Renal pelvis (tissue), 1 donor: ENCODE measurements at regions not wholly inside any gene's neighbourhood (a gene's known extent, or its start where the extent isn't known, plus 50 kb on each side); places are given as distances from the start of the nearest gene placed in this dataset.

ENCODE experiments used
- DNase-seq: peaks from one replicate; pipeline ENCODE4 v3.0.0-alpha.2; 2013

DNA sequence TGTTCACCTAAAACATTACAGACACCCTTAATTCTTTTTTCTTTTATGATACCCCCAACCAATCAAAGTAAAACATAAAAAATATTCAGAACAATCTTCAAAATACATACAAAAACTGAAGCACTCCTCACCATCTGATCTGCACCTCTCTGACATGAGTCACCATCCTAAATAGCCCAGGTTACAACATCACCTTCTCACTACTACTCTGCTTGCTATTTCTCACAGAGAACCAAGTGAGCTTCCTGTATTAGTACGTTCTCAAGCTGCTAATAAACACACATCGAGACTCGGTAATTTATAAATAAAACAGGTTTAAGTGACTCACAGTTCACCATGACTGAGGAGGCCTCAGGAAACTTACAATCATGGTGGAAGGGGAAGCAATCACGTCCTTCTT is 183.5 kb downstream of the CBLN2 start:
- no peak for DNase-seq

DNA sequence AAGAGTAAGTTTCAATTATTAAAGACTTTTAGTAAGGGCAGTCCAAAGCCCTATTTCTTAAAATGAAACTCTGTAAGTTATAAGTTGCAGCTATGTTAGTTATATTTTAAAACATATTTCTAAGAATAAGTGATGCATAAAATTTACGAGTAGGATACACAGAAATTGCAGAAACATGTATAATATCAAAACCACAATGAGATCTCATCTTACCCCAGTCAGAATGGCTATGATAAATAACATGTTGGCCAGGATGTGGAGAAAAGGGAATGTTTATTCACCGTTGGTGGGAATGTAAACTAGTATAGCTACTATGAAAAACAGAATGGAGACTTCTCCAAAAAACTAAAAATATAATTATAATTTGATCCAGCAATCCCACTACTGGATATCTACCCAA is 201.2 kb downstream of the CBLN2 start:
- no peak for DNase-seq

DNA sequence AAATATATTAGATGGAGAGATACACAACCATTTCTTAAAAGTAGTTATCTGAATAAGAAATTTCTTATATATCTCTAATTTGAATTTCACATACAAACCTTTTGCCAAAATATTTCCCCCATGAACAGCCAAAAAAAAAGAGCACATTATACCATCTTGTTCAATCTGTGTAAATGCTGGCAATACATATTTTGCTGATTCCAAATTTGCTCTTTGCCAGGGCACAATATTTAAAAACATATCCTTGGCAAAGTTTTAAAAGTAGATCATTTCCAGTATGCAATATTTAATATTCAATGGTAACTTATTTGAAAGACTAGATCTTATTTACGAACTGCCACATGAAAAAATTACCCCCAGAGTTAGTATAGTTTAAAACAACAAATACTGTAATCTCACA is 204.2 kb downstream of the CBLN2 start:
- no peak for DNase-seq

DNA sequence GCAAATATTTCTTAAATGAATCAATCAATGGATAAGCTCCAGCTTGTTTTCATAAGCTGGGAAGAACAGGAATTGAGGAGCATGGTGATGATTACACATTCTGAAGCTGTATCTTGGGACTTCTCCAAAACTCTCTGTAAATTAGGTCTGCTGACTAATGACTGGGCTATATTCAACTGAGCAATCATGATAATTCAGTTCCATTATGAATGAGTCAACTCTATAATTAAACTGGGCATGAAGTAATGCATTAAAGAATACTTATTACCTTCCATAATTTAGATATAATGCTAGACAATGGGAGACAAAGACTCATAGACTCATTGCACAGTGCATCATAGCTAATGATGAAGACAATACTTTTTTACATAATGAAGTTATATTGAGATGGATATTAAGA is 207.4 kb downstream of the CBLN2 start:
- no peak for DNase-seq

DNA sequence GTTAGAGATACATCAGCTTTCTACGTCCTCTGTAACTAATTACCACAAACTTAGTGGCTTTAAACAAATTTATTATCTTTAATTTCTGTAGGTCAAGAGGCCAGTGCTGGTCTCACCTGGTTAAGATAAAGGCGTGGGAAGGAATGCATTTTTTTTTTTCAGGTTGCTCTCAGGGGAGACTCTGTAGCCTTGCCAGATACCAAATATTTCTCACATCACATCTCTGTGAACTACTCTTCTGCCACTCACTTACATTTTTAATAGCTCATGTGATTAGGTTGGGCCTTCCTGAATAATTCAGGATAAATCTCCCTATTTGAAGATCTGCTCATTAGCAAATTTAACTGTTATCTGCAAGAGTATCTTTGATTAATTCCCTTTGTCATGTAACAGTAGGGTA is 214.6 kb downstream of the CBLN2 start:
- DNase-seq, result no peak

DNA sequence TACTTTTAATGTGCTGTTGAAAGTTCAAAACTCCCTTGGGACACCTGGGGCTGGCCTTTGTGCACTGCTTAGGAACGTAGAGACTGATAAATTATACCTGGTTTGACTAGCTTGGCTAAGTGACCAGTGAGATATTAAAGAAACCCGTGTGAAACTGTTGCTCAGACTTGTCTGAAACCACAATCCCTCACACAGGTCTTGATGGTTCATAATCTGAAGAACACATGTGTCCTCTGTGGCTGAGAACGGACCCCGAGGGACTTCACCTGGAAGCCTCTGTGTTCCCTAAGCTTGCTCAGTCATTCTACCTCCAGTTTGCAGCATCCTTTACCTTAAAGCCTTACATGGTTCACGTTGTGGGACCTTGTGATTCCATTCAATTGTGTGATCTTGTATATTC is 218.8 kb downstream of the CBLN2 start:
- DNase-seq, result no peak

DNA sequence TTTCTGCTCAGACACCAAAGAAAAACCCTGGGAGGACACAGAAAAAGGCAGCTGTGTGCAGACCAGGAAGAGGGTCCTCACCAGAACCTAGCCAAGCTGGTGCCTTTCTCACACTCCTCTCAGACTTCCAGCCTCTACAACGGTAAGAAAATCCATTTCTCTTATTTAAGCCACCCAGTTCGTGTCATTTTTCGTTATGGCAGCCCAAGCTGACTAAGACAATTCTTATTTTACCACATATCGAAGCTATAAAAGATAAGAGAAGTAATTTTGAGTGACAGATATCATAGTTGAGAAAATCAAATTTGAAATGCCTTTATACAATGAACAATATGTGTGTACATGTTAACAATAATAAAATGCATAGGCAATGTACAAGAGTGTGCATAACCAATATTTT is 219.5 kb downstream of the CBLN2 start:
- DNase-seq, result no peak

DNA sequence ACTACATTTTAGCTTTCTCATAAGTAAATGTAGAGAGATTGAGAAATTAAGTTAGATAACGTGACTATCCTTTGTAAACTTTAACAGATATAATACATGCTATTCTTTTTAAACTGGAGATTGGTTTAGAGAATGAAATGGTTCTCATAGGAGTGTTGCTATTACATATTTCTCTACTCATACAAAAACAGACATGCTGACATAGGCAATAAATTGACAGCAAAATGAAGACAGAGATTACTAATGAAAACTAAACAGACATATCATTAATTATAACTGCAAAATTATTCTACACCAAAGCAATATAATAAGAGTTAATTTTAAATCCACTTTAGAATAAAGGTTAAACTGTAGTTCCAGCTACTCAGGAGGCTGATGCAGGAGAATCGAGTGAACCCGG is 227.6 kb downstream of the CBLN2 start:
- DNase-seq, result no peak

DNA sequence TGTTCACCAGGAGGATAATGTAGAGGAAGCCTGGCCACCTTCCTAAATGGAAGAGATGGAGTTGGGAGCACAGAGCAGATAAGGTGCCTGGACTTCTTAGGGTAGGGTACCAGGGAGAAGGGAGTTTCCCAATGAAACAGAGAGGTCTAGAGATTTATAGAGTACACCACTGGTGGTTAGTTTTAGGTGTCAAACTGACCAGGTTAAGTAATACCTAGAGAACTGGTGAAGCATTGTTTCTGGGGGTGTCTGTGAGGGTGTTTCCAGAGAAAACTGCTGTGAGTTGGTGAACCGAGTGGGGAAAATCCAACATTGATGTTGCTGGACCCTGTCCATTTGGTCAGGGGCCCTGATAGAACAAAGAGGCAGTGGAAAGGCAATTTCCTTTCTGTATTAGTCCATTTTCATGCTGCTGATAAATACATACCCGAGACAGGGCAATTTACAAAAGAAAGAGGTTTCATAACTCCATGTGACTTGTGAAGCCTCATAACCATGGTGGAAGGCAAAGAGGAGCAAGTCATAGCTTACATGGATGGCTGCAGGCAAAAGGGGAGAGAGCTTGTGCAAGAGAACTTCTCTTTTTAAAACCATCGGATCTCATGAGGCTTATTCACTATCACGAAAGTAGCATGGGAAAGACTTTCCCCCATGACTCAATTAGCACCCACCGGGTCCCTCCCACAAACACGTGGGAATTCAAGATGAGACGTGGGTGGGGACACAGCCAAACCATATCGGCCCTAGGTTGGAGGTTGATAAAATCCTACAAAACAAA is 260.8 kb downstream of the CBLN2 start:
- no peak for DNase-seq

DNA sequence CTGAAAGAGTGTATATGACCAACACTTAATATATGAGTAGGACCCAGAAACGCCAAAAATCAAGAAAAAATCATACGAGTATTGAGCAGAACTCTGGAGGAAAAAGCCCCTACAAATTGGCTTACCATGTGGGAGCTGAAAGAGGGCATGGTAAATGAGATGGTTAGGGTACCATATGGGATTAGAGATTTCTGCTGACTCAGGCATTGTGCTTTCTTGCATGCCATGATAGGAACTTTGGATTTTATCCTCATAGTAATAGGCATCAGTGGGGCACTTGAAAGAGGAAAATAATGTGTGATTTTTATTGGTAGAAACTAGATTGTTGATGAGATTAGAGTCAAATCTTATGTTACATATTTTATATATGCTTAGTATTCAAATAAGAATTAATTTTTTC is 271.1 kb downstream of the CBLN2 start:
- DNase-seq, result no peak

DNA sequence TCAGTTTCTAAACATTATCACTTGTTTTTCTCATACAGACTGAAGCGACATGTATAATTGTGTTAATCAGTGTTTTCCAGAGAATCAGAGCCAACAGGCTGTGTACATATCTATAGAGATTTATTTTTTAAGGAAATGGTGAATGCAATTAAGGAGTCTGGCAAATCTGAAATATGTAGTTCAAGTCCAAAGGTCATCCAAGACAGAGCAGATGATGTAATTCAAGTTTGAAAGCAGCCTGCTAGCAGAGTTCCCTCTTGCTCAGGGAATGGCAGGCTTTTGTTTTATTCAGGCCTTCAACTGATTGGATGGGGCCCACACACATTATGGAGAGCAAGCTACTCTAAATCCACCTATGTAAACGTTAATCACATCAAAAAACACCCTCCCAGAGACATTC is 282.6 kb downstream of the CBLN2 start:
- peak; percentile 35 for DNase-seq

DNA sequence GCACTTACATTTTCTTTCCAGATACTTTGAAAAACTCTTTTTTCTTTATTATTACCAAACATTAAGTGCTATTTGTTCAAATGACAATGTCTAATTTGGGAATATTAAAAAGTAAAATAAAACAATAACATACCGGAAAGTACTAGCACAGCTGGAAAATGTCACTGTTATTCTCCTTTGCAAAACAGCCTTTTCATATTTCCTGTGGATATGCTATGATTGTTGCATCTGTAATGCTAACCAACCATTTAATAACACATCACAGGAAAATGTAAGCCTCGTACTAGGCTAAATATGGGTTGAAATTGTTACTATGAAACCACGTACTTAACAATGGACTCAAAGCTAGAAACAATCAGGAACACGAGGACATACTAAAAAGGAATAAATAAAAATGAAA is 298.1 kb downstream of the CBLN2 start:
- peak; percentile 23 for DNase-seq

DNA sequence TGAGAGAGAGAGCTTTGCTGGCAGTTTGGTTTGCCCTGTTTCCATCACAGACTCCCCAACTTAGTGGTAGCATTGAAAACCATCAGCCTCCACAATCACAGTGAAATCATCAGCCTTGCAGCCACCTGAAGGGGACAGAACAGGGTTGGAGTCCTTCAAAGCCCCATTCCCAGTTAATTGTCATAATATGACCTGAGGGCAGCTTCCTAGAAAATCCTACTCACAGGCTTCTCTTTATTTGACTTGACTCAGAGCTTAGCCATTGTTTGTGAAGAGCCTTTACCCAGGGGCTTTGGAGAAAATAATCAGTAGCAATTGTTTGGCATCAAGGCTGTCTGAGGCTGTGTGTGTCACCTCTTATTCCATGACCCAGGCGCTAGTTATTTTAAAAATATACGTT is 308.7 kb downstream of the CBLN2 start:
- DNase-seq, result no peak

DNA sequence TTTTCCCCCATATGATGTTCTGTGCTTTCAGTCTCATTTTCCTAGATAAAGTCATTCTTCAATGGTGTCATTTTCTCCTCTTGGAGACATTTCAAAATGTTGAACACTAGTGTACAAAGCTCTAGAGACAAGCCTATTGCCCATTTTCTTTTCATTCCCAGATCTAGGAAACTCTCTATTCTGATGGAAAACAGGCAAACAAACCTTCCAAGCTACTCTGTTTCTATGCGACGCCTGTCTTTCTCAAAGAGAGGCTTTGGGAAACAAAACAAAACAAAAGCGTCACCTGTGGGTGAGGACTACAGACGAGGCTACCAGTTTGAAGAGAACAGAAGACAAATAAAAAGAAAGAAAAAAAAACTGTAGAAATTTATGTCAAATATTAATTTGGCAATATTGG is 311.0 kb downstream of the CBLN2 start:
- DNase-seq, result no peak

DNA sequence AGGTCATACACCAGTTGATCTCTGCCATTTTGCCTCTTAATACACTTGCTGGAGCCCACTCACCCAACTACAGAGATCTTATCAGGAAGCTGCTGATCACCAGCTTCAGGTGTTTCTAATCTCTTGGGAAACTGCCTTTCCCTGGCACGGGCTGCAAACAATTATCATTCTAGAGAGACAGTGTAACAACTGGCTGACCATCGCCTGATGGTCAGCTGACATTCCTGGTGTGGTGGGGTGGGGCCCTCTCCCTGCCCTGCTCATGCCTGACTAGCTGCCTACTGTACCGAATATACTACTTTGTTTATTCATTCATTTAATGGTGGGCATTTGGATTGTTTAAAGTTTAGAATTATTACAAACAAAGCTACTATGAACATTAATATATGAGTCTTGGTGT is 311.5 kb downstream of the CBLN2 start:
- DNase-seq, result no peak

DNA sequence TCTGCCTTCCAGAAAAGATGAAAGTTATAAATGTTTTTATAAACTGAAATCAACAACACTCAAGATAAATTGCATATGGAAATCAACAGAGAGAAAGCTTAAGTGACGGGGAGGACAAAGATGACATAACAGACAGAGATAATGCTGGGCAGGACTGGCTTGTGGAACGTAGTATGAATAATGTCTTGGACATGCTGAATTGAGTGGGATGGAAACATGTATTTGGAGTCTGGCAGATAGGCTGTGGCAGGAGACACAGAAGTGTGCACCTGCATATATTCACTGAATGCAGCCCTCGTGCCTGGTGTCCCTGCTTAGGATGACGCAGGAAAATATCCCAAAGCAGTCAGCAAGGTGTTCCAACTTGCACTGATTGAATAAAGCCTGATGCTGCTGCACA is 318.2 kb downstream of the CBLN2 start:
- DNase-seq, result no peak

DNA sequence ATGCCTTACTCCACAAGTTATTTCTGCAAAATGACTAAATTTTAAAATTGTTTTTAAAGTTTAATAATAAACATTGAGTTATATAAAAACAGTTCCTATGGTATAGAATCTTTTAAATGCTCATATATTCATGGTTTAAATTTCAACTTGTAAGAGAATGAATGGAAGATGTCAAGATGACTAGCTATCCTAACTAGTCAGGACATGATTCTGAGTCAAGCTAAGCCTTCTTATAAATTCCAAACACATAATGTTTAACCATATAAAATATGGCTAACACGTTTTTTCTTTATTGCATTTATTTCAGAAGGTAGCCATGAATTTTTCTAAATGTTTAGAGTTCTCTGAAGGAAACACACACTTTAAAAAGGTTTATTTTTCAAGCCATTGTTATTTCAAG is 320.4 kb downstream of the CBLN2 start:
- DNase-seq, result no peak

DNA sequence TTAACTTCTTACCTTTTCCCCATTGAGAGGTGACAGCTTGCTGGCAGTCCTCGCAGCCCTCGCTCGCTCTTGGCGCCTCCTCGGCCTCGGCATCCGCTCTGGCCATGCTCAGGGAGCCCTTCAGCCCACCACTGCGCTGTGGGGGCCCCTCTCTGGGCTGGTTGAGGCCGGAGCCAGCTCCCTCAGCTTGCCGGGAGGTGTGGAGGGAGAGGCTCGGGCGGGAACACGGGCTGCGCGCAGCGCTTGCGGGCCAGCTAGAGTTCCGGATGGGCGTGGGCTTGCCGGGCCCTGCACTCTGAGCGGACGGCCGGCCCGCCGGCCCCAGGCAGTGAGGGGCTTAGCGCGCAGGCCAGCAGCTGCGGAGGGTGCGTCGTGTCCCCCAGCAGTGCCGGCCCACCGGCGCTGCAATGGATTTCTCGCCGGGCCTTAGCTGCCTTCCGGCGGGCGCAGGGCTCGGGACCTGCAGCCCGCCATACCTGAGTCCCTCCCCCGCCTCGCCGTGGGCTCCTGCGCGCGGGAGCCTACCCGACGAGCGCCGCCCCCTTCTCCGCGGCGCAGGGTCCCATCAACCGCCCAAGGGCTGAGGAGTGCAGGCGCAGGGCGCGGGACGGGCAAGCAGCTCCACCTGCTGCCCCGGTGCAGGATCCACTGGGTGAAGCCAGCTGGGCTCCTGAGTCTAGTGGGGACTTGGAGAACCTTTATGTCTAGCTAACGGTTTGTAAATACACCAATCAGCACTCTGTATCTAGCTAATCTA is 335.0 kb downstream of the CBLN2 start:
- no peak for DNase-seq

DNA sequence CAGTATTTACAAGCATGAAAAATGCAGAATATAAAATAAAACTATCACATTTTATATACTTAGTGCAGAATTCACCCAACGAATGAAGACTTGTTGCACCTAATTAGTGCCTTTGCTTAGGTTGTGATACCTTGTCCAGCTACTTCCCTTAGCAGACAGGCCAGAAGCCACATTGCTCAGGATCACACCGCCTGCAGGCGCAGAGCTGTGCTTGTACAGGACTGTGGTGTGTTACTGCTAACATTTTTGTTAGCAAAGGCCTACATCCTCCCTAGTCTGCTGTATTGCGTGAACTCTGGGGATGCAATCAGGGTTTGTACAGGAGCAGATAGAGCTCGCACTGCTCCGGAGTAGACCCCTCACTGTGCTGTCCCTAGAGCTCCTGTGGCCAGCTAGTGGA is 336.9 kb downstream of the CBLN2 start:
- no peak for DNase-seq

DNA sequence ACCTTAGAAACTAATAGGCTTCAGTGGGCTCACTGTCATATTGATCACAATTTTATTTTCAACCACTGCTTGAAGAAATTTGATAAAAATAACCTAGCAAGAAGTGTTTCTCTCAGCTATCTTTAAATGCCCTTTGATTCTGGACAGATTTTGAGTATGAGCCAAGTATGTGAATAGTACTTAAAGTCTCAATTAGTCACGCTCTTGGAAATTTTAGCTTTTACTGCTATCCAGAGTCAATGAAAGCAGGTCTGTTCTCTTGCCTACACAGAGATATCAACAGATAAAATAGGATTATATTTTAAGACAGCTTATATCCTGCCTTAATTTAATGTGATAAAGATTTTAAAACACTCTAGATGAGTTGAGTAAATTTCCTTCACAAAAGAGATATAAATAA is 337.3 kb downstream of the CBLN2 start:
- no peak for DNase-seq

DNA sequence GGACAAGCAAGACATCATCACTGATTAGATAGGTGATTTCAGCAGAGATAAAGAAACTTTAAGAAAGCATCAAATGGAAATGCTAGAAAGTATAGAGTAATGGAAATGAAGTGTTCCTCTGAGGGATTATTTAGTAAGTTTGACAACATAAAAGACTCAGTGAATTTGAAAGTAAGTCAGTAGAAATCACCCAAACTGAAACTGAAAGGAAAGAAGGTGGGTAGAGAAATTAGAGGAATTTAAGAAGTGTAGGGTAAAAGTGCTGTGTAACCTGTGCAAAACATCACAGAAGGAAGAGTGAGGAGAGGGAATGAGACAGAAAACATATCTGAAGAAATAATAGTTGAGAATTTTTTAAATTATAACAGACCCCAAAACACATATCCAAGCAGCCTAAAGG is 343.1 kb downstream of the CBLN2 start:
- DNase-seq, result no peak

DNA sequence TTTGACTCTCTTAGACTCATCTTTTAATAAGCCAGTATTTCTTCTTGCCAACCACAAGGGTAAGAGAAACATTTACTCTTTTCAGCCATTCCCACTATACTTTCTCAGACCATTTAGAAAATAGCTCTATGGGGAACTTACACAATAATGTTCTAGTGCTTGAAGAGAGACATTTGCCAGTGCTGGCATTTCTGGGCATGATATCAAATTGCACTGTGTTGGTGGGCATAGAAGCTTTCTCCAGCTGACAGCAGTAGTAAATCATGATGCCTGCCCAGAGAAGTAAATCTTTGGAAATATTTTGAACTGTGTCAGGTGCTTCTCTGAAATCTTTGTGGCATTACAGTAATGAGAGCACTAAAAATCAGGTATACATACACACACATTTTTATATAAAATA is 346.6 kb downstream of the CBLN2 start:
- DNase-seq, result peak; percentile 0

DNA sequence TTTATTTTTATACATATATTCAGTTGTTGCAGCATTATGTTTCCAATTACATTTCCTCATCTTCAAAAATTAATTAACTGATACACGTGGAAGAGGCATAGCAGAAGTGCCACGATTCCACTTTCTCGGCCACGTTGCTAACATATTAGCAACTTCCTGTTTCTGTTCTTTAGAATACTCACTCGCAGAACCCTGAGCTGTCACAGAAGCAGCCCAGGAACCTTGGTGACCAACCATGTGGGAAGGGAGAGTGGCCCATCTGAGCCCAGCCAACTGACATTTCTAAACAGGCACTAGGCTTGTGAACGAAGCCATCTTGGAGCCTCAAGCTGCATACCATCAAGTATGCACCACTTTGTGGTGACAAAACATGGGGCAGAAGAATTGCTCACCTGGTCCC is 350.1 kb downstream of the CBLN2 start:
- DNase-seq, result no peak

DNA sequence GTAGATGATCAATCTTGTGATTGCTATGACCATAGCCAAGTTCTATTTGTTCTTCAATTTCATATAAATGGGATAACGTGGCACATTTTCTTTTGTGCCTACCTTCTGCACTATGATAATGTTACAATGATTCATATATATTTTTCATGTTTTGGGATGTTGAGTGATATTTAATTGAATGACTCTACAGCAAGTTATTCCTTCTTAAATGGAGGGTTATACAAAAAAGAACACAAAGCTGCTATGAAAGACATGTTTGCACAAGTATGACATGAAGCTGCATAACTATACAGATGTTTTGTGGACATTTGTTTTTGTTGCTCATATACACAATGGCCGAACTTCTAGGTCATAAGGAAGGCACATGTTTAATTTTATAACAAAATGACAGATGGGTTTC is 356.2 kb downstream of the CBLN2 start:
- DNase-seq, result no peak
